OCI-LY7 (cell line): ENCODE measurements at regions not wholly inside any gene's neighbourhood (a gene's known extent, or its start where the extent isn't known, plus 50 kb on each side); places are given as distances from the start of the nearest gene placed in this dataset.

ENCODE experiments used
- CTCF ChIP-seq: fragments of 200-600 bp; sonication (generic); conservative IDR thresholded peaks from 2 replicates; pipeline ENCODE4 v1.5.1; 2014; ENCODE audit warnings: mild to moderate bottlenecking, antibody characterized with exemption, low read length, moderate library complexity, mixed read lengths
- EZH2phosphoT487 ChIP-seq: fragments of 200-600 bp; sonication (generic); IDR thresholded peaks from 2 replicates; pipeline ENCODE4 v1.6.1; 2018; ENCODE audit warnings: low read depth, borderline replicate concordance, mild to moderate bottlenecking, mixed run types, antibody characterized with exemption, low read length, moderate library complexity, mixed read lengths

- no peak for TF ChIP-seq CTCF
- TF ChIP-seq EZH2phosphoT487, result no peak
These were observed 53.3 kb upstream of the ERO1B start for GRCh38 chr1:236334893-236335545.
